Stimulated activated CD8-positive, alpha-beta memory T cell treated with anti-CD3 and anti-CD28 coated beads, Interleukin-2, amount 100 ng/mL, for 1 hour (primary cell): ENCODE measurements at regions not wholly inside any gene's neighbourhood (a gene's known extent, or its start where the extent isn't known, plus 50 kb on each side); places are given as distances from the start of the nearest gene placed in this dataset.
"Not testable (repeated sequence)": the region's sequence is repeated elsewhere in the genome, so short reads cannot be mapped to it uniquely, and the experiment has no call there.

Source experiments
- DNase-seq, 2 donors: peaks; one replicate each; pipeline ENCODE4 v3.0.0-alpha.2; 2020; ENCODE audit warnings: low read depth in 2 of 2

DNA sequence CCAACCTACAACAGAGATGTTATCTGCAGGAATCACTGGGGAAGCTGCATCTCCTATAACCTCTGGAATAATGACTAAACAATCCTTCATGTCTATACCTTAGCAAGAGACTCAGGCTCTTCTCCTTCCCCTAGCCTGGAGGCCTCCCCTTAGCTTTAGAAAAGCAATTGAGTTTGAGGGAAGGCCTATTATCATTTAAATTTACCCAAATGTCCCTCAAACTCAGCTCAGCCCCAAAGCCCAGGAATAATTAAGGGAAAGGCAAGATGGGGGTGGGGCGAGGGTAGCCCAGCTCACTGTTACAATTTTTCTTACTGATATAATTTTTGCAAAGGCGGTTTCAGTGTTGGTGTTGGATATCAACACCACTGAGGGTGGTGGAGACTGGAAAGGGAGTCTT, 151.4 kb upstream of the EEA1 start:
- DNase-seq: no peak

DNA sequence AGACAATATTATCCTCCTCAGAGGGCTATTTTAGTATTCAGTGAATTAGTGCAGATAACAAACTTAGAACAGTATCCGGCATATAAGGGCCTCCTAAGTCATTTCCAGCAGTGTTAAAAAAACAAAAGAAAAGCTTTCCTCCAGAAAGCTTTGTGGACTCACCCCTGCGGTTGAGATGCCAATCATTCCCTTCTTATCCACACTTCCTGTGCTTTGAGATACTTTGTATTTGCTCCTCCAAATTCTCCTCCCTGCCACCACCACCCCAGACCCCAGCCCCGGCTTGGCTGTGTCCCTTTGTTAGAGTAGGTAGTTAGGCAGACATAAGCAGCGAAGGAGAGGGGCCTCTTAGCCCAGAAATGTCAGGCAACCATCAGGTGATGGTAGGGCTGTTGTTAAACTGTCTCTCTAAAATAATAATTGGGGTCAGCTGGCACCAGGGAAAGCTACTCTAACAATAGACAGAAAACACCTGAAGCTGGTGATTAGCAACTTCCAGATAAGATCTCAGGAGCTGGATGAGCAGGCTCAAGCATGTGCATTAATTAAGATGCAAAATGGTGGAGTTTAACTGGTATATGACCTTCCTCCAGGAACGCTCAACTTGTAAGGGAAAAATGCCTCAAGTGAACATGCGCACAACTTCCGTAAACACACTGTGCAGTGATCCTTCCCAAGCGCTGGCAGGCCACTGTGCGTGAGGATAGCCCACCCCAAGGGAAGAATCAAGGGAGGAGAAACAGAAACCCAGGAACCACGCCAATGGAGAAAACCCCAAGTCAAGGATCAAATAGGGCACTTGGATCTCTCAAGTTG, 152.1 kb upstream of the EEA1 start:
- DNase-seq: no peak

DNA sequence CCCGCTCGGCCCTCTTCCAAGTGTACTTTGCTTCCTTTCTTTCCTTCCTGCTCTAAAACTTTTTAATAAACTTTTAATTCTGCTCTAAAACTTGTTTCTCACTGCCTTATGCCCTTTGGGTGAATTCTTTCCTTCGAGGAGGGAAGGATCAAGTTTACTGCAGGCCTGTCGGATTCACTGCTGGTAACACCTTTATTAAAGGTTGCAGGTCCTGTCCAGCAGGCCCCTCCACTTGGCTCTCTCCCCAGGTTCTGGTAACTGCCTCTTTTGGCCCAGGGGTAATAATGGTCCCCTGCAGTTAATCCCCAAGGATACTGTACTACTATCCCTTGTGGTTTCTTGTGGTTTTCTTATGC, 152.7 kb upstream of the EEA1 start:
- DNase-seq: no peak

DNA sequence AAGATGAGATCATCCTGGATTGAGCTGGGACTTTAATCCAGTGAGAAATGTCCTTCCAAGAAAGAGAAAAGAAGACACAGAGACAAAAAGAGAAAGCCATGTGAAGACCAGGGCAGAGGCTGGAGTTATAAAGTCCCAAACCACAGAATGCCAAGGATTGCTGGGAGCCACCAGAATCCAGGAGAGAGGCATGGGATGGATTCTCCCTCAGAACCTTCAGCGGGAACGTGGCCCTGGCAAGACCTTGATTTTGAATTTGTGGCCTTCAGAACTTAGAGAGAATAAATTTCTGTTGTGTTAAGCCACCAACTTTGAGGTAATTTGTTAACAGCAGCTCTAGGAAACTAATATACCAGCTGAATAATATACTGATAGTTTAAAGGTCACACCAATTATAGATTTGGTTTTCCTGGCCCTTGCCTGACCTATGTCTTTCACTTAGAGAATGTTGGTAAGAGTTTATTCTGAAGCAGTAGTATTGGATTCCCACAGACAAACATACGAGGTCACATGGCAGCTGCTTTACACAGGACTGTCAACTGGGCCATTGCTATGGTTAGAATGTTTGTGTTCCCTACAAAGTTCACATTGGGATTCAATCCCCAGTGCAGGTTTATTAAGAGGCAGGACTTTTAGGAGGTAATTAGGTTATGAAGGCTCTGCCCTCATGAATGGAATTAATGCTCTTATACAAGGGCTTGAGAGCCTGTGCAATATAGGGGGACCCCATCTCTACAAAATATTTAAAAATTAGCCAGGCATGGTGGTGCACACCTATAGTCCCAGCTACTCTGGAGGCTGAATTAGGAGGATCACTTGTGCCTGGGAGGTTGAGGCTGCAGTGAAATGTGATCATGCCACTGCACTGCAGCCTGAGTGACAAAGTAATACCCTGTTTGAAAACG, 156.5 kb upstream of the EEA1 start:
- no peak for DNase-seq

DNA sequence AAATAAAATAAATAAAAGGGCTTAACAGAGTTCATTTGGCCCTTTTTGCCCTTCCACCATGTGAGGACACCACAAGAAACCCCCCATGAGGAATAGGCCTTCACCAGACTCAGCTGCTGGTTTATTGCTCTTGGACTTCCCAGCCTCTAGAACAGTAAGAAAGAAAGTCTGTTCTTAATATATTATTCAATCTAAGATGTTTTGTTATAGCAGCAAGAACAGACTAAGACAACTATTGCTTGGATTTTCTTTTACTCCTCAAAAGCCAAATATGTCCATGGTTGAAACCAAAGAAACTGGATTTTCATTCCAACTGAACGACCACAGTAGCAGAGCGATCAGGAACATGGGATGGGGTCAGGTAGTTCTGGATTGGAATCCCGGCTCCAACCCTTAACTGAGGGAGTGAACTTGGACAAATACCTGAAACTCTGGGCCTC, 157.2 kb upstream of the EEA1 start:
- DNase-seq: no peak

DNA sequence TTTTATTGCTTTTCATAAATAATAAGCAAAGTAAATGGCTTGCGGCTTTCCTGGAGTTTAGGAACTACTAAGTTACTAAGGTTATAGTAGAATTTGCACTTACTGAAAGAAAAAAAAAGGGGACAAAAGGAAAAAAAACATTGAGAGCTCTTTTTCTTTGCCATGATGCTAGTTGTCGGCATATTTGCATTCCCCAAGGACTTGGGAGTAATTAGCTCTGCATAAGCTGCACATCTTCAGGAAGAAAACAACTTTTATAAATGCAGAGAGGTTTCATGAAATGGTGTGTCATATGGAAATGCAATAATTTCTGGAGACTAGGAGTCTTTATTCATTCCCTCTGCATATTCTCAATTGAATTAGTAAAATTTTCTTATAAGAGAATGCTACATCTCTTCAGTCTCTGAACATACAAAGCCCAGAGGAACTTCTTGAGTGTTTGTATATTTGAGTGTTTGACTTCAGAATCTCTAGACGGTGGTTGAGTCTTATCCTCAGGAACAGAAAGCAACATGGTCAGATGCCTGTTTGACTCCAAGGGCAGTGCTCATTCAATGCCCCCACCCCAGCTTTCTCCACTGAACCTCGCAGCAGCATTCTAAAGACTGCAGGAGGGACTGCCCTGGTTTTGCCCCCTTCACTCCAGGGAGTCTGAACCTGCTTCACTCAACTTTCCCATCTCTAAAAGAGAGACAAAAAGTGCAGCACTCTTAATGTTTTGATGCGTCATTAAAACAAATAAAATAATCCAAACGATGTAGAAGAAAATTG, 158.9 kb upstream of the EEA1 start:
- DNase-seq: no peak

DNA sequence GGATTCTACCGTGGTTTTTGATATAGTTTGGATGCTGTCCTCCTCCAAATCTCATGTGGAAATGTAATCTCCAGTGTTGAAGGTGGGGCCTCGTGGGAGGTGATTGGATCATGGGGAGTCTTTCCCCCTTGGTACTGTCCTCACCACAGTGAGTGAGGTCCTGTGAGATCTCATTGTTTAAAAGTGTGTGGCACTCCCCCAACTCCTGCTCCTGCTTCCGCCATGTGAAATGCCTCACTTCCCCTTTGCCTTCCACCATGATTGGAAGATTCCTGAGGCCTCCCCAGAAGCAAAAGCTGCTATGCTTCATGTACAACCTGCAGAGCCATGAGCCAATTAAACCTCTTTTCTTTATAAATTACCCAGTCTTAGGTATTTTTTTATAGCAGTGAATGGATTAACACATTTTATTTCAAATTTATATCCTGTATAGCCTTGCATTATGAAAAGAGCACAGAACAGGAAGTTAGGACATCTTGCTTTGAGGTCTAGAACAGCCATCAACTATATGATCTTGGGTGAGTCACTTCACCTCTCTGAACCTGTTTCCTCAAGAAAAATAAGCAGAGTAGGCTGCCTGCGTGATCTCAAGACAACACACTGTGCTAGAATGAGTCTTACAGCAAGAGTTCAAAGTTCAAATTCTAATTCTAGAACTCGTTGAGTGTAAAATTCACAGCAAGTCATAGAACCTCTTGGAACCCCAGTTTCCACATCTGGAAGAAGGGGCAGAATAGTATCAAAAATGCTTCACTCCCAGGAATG, 160.9 kb upstream of the EEA1 start:
- DNase-seq: no peak

DNA sequence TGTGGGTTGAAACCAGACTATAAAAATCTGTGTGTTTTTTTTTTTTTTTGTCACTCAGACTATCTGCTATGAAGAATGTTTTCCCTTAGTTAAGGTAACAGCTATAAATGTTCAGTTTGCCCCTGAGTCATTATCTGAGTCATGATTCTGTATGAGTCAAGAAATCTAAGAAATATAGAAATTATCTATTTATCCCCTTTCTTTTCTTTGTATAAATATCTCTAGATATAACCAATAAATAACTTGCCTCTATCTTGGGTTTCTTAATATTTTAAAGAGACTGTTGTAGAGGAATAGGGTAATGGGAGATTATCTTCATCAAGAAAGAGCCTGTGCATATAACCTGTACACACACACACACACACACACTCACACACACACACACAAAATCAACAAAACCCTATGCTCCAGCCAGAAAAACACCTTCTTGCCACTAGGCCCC, 161.7 kb upstream of the EEA1 start:
- no peak for DNase-seq

DNA sequence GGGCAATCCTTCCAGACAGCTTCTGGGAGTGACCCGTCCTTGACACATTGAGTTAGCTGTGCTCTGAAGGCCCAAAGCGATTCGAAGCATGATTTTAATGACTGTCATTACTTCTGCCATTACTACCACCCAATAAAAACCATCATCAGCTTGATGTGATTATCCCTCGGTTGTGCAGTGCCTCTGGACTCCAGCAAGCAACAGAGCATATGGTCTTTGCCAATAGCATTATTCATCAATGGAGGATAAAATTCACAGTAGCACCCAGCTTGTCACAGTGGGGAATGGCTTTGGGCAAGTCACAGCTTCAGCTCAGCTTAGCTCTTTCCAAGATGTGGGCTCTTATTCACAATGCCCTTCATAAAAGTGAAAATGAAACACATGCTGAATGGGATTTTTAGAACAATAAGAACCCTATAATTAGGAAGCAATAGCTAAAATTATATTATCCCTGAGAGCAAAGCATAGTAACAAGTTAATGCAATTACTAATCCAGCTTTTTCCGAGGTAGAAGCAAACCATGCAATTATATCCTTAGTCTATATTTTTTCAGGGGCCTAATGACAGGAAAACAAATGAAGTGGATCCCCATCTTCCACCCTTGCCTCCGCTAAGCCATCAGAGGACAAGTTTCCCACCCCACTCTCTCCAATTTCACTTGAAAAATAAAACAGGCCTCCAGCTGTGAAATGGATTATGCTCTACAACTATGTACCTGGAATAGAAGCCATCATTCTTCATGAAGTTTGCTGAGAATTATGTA, 163.0 kb upstream of the EEA1 start:
- DNase-seq: no peak

DNA sequence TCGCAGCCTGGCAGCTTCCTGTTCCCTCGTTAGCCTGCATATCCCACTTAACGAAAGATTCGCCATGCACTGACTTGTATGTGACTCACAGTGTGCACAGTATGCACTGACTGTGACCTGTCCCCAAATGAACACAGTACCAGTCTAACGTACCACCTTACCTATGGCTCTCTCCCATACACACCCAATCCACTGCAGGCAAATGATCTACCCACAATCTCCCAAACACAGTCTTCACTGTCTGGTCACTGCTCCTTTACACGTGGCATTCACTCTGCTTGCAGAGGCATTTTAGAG, 163.5 kb upstream of the EEA1 start:
- DNase-seq: no peak

DNA sequence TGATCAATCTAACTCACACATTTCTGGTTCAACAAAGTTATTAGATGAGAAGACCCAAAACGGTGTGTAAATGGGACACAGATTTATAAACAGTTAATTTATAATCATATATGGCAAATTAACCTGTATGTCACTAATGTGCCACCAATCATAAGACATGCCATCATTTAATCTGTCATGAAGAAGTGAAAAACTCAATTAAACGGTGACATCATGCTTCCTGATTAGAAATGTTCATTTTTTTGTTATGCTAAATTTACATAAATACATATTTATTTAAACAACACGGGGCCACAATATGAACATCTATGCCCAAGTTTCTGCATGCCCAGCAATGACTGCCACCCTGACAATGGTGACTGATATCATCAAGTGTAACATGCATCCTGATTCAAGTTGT, 164.1 kb upstream of the EEA1 start:
- DNase-seq: no peak

DNA sequence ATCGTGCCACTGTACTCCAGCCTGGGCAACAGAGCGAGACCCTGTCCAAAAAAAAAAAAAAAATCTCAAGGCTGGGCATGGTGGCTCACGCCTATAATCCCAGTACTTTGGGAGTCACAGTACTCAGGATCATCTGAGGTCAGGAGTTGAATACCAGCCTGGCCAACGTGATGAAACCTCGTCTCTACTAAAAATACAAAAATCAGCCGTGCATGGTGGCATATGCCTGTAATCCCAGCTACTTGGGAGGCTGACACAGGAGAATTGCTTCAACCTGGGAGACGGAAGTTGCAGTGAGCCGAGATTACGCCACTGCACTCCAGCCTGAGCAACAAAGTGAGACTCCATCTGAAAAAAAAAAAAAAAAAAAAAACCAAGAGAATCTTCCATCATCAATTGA, 165.1 kb upstream of the EEA1 start:
- not testable (repeated sequence) for DNase-seq

DNA sequence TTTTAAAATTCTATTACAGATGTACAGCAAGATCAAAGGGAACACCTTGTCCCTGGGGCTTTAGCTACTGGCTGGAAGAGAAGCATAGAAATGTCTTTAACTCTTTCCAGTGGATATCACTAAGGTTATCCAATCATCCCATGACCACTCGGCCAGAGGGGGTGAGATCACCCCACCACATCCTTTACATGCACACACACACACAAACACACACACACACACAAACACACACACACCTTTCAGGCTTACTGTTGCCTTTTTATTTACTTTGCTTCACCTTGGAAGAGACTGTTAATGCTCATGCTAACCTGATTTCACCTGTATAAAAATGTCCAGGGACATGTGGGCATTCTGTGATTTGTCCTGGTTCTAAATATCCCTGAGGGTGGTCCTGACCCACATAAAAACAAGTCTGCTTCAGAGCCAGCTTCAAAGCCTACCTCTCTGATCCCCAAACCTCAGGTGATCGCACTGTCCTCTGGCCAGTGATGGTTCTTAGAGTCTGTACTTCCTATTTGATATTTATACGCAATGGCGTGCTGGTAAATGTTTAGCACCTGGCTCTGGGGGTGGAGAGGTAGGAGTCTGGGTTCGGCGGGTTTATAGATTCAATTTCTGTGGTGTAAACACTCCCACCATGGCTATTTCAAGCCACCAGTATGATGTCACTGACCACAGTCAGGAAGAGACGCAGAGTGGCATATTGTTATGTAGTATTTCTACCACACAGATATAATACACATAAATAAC, 166.1 kb upstream of the EEA1 start:
- DNase-seq: no peak

DNA sequence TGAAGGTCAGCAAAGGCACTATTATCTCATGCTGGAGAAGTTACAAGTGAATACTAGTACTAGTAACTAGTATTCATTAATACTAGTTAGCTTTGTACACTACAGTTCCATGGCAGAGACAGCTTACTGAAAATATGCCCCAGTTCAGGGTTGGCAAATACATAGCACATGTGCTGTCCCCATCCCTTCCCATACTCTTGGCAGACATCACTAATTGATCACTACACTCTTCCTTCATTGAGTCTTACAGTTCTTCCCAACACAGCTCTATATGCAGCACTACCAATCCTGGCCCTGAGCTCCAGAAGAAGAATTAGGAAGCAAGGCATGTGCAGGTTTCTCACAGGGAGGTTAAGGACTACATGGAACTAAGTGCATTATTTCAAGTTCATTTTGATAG, 168.3 kb upstream of the EEA1 start:
- DNase-seq: no peak

DNA sequence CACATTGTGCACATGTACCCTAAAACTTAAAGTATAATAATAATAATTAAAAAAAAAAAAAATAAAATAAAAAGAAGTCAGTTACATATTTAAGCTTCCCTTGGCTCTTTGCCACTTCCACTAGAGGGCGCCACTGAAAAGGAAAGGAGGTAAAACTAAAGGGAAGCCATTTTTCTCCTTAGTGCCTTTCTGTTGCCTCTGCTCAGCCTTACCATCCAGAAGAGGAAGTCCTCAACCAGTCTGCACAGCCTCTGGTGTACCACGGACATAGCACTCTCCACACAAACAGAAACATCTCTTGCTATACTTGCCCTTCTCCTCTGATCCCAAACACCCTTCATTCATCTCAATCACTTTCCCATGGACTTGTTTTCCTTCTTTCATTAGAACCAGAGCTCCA, 169.0 kb upstream of the EEA1 start:
- DNase-seq: peak; percentile 29 to 46

DNA sequence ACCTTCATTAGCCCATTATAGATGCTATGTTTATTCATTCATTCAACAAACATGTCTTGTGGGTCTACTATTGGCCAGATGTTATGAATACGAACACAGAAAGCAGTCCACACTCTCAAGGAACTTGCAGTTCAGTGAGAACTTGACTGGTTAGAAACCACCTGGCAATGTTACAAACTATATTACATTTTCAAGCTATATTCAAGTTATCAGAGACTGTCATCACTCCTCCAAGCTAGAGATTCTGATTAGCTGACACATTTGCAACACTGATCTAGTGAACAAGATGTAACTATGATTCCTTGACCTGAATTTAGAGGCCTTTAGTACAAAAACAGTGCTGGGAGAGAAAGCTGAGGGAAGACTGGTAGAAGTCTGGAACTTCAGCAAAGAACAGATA, 170.7 kb upstream of the EEA1 start:
- DNase-seq: no peak

DNA sequence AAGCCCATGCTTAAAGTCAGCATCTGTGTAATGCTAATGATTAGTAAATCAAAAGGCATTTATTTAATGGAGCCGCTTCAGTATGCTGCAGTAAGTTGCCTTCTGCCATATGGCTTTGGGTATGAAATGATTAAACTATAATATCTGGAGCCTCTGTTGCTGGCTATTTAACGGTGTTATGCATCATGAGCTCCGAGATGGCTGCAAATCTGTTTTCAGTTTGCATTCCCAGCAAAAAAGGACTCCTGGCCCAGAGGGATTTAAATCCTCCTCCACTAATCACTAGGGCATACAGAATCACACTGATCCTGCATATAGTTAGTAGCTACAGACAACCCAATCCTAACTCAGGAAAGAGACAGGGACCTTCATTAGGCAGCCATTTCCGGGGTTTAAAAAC, 171.5 kb upstream of the EEA1 start:
- no peak for DNase-seq

DNA sequence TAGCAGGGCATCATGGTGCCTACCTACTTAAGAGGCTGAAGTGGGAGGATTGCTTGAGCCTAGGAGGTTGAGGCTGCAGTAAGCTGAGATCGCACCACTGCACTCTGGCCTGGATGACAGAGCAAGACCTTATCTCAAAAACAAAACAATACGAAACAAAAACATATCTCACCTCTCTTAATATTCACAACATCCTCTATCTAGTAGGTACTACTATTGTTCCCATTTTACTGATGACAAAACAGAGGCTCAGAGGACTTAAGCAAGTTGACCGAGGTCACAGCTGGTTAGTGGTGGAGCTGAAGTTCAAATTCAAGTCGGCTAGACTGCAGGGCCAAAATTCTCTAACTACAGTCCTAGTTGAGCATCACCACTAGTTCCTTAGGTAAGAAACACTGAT, 172.3 kb upstream of the EEA1 start:
- no peak for DNase-seq

DNA sequence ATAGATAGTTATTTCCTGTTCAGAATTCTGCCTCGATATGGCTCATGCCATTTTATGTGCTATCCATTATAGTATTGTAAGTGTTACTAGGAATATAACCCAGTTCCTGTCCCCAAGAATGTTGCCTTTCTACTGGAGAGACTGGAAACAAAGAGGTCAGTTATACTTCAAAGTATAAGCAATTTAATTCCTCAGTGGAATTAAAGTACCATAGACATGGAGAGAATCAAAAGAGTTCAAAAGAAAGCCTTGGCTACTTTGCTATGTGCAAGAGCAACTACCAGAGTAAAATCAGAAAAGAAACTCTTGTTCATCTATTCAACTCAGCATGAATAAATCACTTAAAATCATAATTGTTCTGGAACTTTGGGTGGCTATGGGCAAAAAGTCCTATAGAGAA, 173.2 kb upstream of the EEA1 start:
- no peak for DNase-seq

DNA sequence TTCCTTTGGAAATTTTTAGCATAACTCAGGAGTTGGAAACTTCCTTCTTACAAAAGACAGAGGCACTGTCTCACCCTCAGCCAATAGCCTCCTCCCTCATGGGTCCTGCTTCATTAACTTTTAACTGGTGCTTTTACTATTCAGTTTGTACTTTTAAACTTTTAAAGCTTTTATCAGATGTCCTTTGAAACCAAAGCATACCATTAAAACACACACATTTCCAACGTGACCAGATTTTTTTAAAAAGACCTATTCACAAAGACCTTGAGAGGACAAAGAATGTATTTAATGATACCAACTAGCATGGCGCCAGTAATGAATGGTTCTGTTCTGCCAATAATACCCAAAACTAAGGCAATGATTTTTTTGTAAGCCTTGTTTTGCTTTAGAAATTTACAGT, 173.6 kb upstream of the EEA1 start:
- DNase-seq: no peak
